ENCODE measurements at regions not wholly inside any gene's neighbourhood (a gene's known extent, or its start where the extent isn't known, plus 50 kb on each side); places are given as distances from the start of the nearest gene placed in this dataset.

- no peak for DNase-seq
Observed at GRCh38 chr15:53009093-53009492, 219.0 kb upstream of the ONECUT1 start.

- no peak for DNase-seq
Observed at GRCh38 chr15:53000409-53000808, 210.3 kb upstream of the ONECUT1 start.

- no peak for DNase-seq
Observed at GRCh38 chr15:52997123-52997522, 207.0 kb upstream of the ONECUT1 start.

GRCh38 chr15:52994290-52994689, 204.2 kb upstream of the ONECUT1 start:
- DNase-seq, result no peak

DNA sequence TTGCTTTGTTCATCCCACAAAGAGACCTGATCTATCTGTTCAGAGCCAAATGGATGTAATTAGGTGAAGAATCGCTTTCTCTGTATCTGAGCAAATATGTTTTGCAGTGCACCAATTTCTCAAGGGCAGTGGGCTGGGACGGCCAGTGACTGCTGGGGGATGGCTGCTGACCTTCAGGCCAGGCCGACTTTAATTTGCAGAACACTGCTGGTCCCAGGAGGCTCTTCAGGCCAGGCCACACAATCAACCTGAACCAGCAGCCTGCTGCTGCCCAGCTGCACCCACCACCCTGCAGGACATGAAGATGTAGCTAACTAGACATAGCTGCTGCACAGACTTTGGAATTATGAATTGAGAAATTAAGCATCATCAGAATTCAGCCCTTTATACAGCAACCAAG, 194.4 kb upstream of the ONECUT1 start:
- DNase-seq, result no peak

- no peak for DNase-seq
Observed at GRCh38 chr15:52980446-52980845, 190.3 kb upstream of the ONECUT1 start.

DNA sequence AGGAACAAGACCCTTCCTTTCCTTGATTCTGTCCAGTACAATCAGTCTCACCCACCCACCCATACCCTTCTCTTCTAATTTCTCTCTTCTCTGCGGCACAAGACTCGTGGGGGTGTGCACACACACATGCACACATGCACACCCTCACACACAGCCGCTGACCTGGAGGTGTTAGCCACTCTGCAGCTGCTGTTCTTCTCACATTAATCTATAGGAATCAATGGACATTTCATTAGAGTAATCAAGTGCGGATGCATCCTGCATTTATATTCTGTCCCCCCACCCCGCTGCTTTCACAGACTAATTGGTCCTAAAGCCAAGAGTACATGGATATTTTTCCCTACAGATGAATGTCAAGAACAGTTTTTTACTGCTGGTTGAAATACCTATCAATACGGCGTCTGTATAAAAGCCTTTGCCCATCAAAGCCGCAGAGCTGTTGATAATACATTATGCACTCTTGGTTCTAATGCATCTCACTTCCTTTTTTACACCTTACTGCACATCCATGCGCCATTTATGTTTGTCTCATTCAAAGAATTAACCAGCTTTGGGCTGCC, 186.5 kb upstream of the ONECUT1 start:
- no peak for DNase-seq

- no peak for DNase-seq
Observed at GRCh38 chr15:52975941-52976449, 185.9 kb upstream of the ONECUT1 start.

GRCh38 chr15:52963865-52964264, 173.7 kb upstream of the ONECUT1 start:
- no peak for DNase-seq

DNA sequence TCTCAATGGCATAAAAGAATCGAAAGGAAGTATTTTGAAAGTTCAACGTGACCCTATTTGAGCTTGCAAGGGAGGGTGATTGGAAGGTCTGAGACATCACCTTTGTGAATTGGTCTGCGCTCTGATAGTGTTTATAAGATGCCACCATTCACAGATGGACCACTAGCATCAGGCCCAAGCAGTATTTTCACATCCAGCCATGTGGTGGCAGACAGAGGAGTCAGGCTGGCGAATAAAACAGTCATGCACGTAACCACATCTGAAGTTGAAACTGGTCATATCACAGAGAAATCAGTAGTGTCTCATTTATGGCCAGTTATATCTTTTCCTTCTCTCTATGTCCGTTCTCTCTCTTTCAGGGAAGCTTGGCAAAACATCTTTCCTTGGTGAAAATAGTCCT, 170.1 kb upstream of the ONECUT1 start:
- DNase-seq, result no peak

- no peak for DNase-seq
Observed at GRCh38 chr15:52943746-52944145, 153.6 kb upstream of the ONECUT1 start.

- no peak for DNase-seq
Observed at GRCh38 chr15:52936489-52936888, 146.4 kb upstream of the ONECUT1 start.

GRCh38 chr15:52925130-52925529, 135.0 kb upstream of the ONECUT1 start:
- no peak for DNase-seq

GRCh38 chr15:52924630-52925029, 134.5 kb upstream of the ONECUT1 start:
- DNase-seq, result no peak

- no peak for DNase-seq
Observed at GRCh38 chr15:52923626-52924025, 133.5 kb upstream of the ONECUT1 start.

DNA sequence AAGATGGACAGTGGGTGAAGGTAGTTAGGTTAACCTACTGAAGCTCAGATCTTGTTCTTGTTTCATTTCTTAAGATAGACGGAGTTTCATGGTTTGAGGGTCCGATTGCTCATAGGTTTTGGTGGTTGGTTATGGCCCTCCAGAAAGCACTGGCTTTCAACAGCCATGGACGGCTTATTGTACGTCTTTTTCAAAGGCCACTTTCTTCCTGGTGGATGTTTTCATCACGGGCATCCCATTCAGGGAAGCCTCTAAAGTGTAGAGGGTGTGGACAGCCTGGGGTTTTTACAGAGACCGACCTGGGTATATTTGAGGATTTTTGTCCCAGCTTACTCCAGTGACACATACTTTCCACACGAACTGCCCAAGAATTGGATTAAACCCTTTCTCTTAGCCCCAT, 132.7 kb upstream of the ONECUT1 start:
- DNase-seq, result no peak

DNA sequence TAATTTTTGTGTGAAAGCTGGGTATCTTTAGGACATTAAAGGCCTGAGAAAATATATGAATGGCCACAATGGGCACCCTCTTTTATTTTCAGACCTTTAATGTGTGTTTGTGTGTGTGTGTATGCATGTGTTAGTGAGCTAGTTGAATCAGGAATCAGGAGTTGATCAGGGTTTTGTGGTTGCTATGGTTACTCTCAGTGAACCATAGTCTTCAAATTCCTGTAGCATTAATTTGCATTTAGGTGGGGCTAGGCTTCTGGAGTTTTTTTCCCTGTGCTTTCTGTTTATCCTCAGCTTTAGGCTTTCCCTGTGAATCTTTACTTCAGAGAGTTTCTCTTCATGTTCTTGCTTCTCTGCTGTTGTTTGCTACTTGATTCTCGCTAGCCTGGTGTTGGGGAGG, 122.0 kb upstream of the ONECUT1 start:
- no peak for DNase-seq

DNA sequence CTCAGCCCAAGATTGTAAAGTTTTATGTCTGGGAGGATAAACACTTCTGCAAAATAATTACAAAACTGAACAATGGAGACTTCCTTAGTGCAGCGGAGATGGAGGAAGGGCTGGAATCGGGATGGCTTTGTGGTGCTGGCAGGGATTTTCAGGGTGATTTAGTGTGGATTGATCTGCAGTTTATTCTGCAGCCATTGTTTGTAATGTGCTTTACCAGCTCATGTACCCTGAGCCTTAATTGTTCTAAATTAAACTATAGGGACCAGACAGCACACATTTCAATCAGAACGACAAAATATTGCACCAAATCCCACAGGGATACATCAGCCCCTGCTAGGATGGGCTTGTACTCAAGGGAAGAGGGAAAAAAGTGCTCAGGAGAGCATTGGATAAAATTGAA, 103.2 kb upstream of the ONECUT1 start:
- DNase-seq, result no peak

GRCh38 chr15:52879904-52880303, 89.8 kb upstream of the ONECUT1 start:
- no peak for DNase-seq

GRCh38 chr15:52879145-52879544, 89.0 kb upstream of the ONECUT1 start:
- DNase-seq, result no peak

- DNase-seq, result no peak
Observed at GRCh38 chr15:52876991-52877663, 87.0 kb upstream of the ONECUT1 start.

DNA sequence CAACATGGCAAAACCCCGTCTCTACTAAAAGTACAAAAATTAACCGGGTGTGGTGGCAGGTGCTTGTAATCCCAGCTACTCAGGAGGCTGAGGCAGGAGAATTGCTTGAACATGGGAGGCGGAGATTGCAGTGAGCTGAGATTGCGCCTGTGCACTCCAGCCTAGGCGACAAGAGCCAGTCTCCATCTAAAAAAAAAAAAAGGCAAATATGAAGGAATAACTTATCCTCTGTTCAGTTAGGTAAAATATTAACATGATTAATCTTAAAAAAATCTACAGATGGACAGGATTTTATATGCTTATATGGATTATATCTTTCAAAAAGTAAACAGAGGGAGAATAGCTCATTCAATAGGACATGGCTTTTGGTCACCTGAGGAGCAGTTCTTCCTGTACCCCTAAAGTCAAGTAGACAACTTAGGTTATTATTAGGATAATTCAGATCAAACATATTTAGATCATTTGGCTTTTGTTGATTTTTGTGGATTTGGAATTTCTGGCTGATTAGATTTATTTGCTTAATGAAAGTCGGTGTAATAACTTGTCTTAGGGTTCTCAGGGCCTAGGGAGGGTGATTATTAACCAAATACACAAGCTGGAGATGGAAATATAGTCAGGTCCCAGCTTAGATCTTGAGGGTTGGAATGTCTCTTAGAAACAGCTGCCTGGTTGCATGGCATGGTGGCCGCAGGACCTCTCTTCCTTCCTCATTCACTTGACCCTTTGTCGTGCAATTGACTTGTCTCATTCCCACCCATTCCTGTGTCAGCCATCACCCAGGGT, 82.1 kb upstream of the ONECUT1 start:
- no peak for DNase-seq

- DNase-seq, result no peak
Observed at GRCh38 chr15:52870015-52870414, 79.9 kb upstream of the ONECUT1 start.

DNA sequence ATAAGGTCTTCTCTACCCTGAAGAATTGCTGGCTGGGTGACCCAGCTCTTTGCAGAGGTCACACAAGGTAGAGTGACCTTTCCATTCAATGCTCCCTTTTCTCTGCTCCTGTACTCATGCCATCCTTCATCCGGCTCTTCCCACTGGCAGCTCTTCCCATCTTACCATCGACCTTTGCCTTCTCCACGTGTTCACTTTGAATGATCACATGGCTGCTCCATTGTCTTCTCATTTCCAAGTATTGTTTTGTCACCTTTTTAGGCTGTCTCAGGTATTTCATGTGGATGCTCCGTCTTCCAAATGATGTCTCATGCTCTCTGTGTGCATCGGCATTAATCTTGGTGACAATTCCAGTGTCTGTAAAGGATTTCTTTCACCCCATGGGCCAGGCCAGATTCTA, 76.6 kb upstream of the ONECUT1 start:
- DNase-seq, result no peak

Measured in stimulated activated CD4-positive, alpha-beta T cell treated with anti-CD3 and anti-CD28 coated beads, Interleukin-1b, Interleukin-23, amount 100 ng/mL, for 48 hours (primary cell).